H9 (cell line): ENCODE measurements at regions not wholly inside any gene's neighbourhood (a gene's known extent, or its start where the extent isn't known, plus 50 kb on each side); places are given as distances from the start of the nearest gene placed in this dataset.

Experiments used
- DNase-seq: peaks from one replicate; pipeline ENCODE4 v3.0.0-alpha.2; 2017
- H2AFZ ChIP-seq: one replicate; pipeline ENCODE4 v1.6.1; 2013; ENCODE audit warnings: mild to moderate bottlenecking, low read length, control low read depth, moderate library complexity
- H2AK5ac ChIP-seq: 2 replicates; pipeline ENCODE4 v1.6.1; 2013; ENCODE audit warnings: low read length, control low read depth, mixed read lengths; ENCODE audit not compliant: insufficient read length
- H2BK120ac ChIP-seq: one replicate; pipeline ENCODE4 v1.6.1; 2013; ENCODE audit warnings: low read depth, mild to moderate bottlenecking, low read length, control low read depth, inconsistent platforms; ENCODE audit not compliant: poor library complexity, severe bottlenecking
- H2BK12ac ChIP-seq: 2 replicates; pipeline ENCODE4 v1.6.1; 2013; ENCODE audit warnings: low read length, control low read depth, mixed read lengths, low read depth; ENCODE audit not compliant: insufficient read length
- H2BK15ac ChIP-seq: 2 replicates; pipeline ENCODE4 v1.6.1; 2013; ENCODE audit warnings: low read depth, low read length, control low read depth
- H2BK20ac ChIP-seq: one replicate; pipeline ENCODE4 v1.6.1; 2013; ENCODE audit warnings: low read depth, mild to moderate bottlenecking, low read length, control low read depth, inconsistent platforms; ENCODE audit not compliant: poor library complexity, severe bottlenecking
- H2BK5ac ChIP-seq: 2 replicates; pipeline ENCODE4 v1.6.1; 2013; ENCODE audit warnings: low read length, control low read depth, mixed read lengths; ENCODE audit not compliant: insufficient read length
- H3K14ac ChIP-seq: 2 replicates; pipeline ENCODE4 v1.6.1; 2013; ENCODE audit warnings: low read length, control low read depth; ENCODE audit not compliant: insufficient read depth
- H3K18ac ChIP-seq: 2 replicates; pipeline ENCODE4 v1.6.1; 2013; ENCODE audit warnings: low read depth, mild to moderate bottlenecking, mixed read lengths, low read length, control low read depth; ENCODE audit not compliant: insufficient read length
- H3K23ac ChIP-seq: 2 replicates; pipeline ENCODE4 v1.6.1; 2013; ENCODE audit warnings: low read length, control low read depth, mixed read lengths, low read depth; ENCODE audit not compliant: insufficient read length
- H3K23me2 ChIP-seq: 2 replicates; pipeline ENCODE4 v1.6.1; 2013; ENCODE audit warnings: low read depth, mild to moderate bottlenecking, mixed read lengths, low read length, control low read depth; ENCODE audit not compliant: insufficient read length, poor library complexity, severe bottlenecking
- H3K27ac ChIP-seq: 2 replicates; pipeline ENCODE4 v1.5.1; 2013; ENCODE audit warnings: low read length, control low read depth, mixed read lengths, low read depth; ENCODE audit not compliant: insufficient read length
- H3K27me3 ChIP-seq: 2 replicates; pipeline ENCODE4 v1.6.1; 2013; ENCODE audit warnings: low read length, control low read depth, inconsistent platforms; ENCODE audit not compliant: insufficient read depth
- H3K4ac ChIP-seq: 2 replicates; pipeline ENCODE4 v1.6.1; 2013; ENCODE audit warnings: low read depth, mild to moderate bottlenecking, control low read depth, inconsistent platforms, low read length, moderate library complexity
- H3K4me1 ChIP-seq: 2 replicates; pipeline ENCODE4 v1.6.1; 2013; ENCODE audit warnings: low read length, control low read depth, inconsistent platforms; ENCODE audit not compliant: insufficient read depth
- H3K4me2 ChIP-seq: 2 replicates; pipeline ENCODE4 v1.6.1; 2013; ENCODE audit warnings: low read length, control low read depth, mixed read lengths; ENCODE audit not compliant: insufficient read length, insufficient read depth
- H3K56ac ChIP-seq: 2 replicates; pipeline ENCODE4 v1.6.1; 2013; ENCODE audit warnings: low read depth, mild to moderate bottlenecking, mixed read lengths, low read length, control low read depth; ENCODE audit not compliant: insufficient read length
- H3K79me1 ChIP-seq: 2 replicates; pipeline ENCODE4 v1.6.1; 2013; ENCODE audit warnings: low read depth, mild to moderate bottlenecking, moderate library complexity, low read length, control low read depth, inconsistent platforms; ENCODE audit not compliant: insufficient read depth, poor library complexity, severe bottlenecking
- H3K79me2 ChIP-seq: 2 replicates; pipeline ENCODE4 v1.6.1; 2013; ENCODE audit warnings: low read length, control low read depth, inconsistent platforms; ENCODE audit not compliant: insufficient read depth
- H3K9ac ChIP-seq: 2 replicates; pipeline ENCODE4 v1.6.1; 2013; ENCODE audit warnings: low read length, control low read depth, mixed read lengths; ENCODE audit not compliant: insufficient read length; ENCODE audit errors: extremely low read depth
- H3K9me3 ChIP-seq: one replicate; pipeline ENCODE4 v1.6.1; 2013; ENCODE audit warnings: low read depth, low read length, inconsistent platforms; ENCODE audit not compliant: control insufficient read depth
- H3T11ph ChIP-seq: one replicate; pipeline ENCODE4 v1.6.1; 2013; ENCODE audit warnings: mild to moderate bottlenecking, low read length, control low read depth, inconsistent platforms
- H4K20me1 ChIP-seq: one replicate; pipeline ENCODE4 v1.6.1; 2013; ENCODE audit not compliant: control insufficient read depth, insufficient read length, insufficient read depth
- H4K5ac ChIP-seq: 2 replicates; pipeline ENCODE4 v1.6.1; 2013; ENCODE audit warnings: low read depth, mild to moderate bottlenecking, mixed read lengths, low read length, control low read depth; ENCODE audit not compliant: insufficient read length
- H4K8ac ChIP-seq: replicated peaks from 2 replicates; pipeline ENCODE4 v1.6.1; 2013; ENCODE audit warnings: low read length, control low read depth, mixed read lengths, low read depth; ENCODE audit not compliant: insufficient read length
- H4K91ac ChIP-seq: 2 replicates; pipeline ENCODE4 v1.6.1; 2013; ENCODE audit warnings: low read depth, mild to moderate bottlenecking, moderate library complexity, mixed read lengths, low read length, control low read depth; ENCODE audit not compliant: insufficient read length
- H3K27ac Mint-ChIP-seq, 3 experiments: 2 replicates in 2 of 3; 3 replicates in 1 of 3; pipeline ENCODE4 v1.8.0; 2020 to 2021; ENCODE audit warnings: mixed read lengths in 3 of 3, mild to moderate bottlenecking in 1 of 3, moderate library complexity in 1 of 3
- H3K27me3 Mint-ChIP-seq: 2 replicates; pipeline ENCODE4 v1.8.0; 2021; ENCODE audit warnings: low read depth, mild to moderate bottlenecking, moderate library complexity, mixed read lengths
- H3K36me3 Mint-ChIP-seq, 3 experiments: 2 replicates in 2 of 3; 3 replicates in 1 of 3; pipeline ENCODE4 v1.8.0; 2020 to 2021; ENCODE audit warnings: low read depth in 3 of 3, mixed read lengths in 3 of 3; ENCODE audit not compliant: insufficient read depth in 1 of 3
- H3K4me1 Mint-ChIP-seq, 2 experiments: 2 replicates each; pipeline ENCODE4 v1.8.0; 2020; ENCODE audit warnings: mixed read lengths in 2 of 2
- H3K4me3 Mint-ChIP-seq, 2 experiments: 2 replicates in 1 of 2; 3 replicates in 1 of 2; pipeline ENCODE4 v1.8.0; 2020 to 2021; ENCODE audit warnings: mild to moderate bottlenecking in 2 of 2, mixed read lengths in 2 of 2, moderate library complexity in 1 of 2
- H3K9me3 Mint-ChIP-seq, 2 experiments: 2 replicates in 1 of 2; 3 replicates in 1 of 2; pipeline ENCODE4 v1.8.0; 2020; ENCODE audit warnings: mild to moderate bottlenecking in 2 of 2, mixed read lengths in 2 of 2, moderate library complexity in 1 of 2
- CTCF ChIP-seq: fragments of 200-600 bp; sonication (generic); conservative IDR thresholded peaks from 3 replicates; pipeline ENCODE4 v1.8.0; 2021; ENCODE audit warnings: antibody characterized with exemption, mild to moderate bottlenecking
- WGBS: extraction: QIAGEN DNeasy Blood & Tissue Kit; methylation state at CpG from one replicate; pipeline ENCODE4 v1.1.7; 2013; ENCODE audit warnings: missing lambda C conversion rate, low lambda C conversion rate, mixed read lengths; ENCODE audit not compliant: insufficient read length; ENCODE audit errors: extremely low coverage; 5-methylcytosine and 5-hydroxymethylcytosine counted together

DNA sequence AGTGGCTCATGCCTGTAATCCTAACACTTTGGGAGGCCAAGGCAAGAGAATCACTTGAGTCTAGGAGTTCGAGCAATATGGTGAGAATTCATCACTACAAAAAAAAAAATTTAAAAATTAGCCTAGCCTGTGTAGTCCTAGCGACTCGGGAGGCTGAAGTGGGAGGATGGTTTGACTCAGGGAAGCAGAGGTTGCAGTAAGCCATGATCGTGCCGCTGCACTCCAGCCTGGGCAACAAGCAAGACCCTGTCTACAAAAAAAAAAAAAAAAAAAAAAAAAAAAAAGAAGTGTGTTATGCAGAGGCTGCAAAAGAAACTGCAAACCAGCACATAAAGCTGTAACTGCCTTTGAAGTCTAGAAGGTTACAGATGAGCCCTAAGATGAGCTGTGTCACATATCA, 116.9 kb upstream of the SLC1A3 start:
- H2BK20ac ChIP-seq, result no peak overlapping the region

More for the DNA sequence above, 116.9 kb upstream of the SLC1A3 start:
- WGBS, result no CpG with 5 or more reads among the region's 5 CpGs
- Histone ChIP-seq H3K4ac (no peak overlapping the region), H3T11ph (no peak overlapping the region), H3K27ac (no peak overlapping the region), H4K20me1 (no peaks in the 10 kb centered on the region), H2BK5ac (no peak overlapping the region), H3K23me2 (no peaks in the 10 kb centered on the region), H2AK5ac (no peak overlapping the region), H3K14ac (no peak overlapping the region), H3K79me2 (no peaks in the 10 kb centered on the region), H3K27me3 (no peaks in the 10 kb centered on the region), H3K23ac (no peak overlapping the region), H3K56ac (no peak overlapping the region), H3K4me2 (no peak overlapping the region), H4K5ac (no peak overlapping the region), H3K4me1 (no peaks in the 10 kb centered on the region), H3K9ac (no peak overlapping the region), H3K9me3 (no peaks in the 10 kb centered on the region), H4K8ac (no peak overlapping the region), H3K18ac (no peak overlapping the region), H2BK120ac (no peak overlapping the region), H4K91ac (no peak overlapping the region), H3K79me1 (no peaks in the 10 kb centered on the region), H2AFZ (no peak overlapping the region), H2BK12ac (no peak overlapping the region), H2BK15ac (no peak overlapping the region)
- Mint-ChIP-seq H3K4me3 (no peak overlapping the region), H3K27me3 (no peaks in the 10 kb centered on the region; the same call in 1 of the 2 replicates), H3K4me1 (peaks cover 0 to 2% of the 10 kb centered on the region in 2 experiments; a peak in 1 of 4 replicates), H3K27ac (no peak overlapping the region), H3K9me3 (no peaks in the 10 kb centered on the region), H3K36me3 (0 out of 7 replicates have a peak, but pooled peaks cover 0 to 4% (median 0%) of the 10 kb centered on the region in 3 experiments)
- DNase-seq, result no peak
- no peak for TF ChIP-seq CTCF
